Brain microvascular endothelial cell (primary cell): ENCODE measurements at regions not wholly inside any gene's neighbourhood (a gene's known extent, or its start where the extent isn't known, plus 50 kb on each side); places are given as distances from the start of the nearest gene placed in this dataset.

Source experiments
- DNase-seq: peaks from one replicate; pipeline ENCODE4 v3.0.0-alpha.2; 2020
- H3K27ac ChIP-seq: fragments of 250-450 bp; sonication (Bioruptor Pico); 2 replicates; pipeline ENCODE4 v1.5.1; 2020; ENCODE audit warnings: mild to moderate bottlenecking, moderate library complexity
- H3K27me3 ChIP-seq: fragments of 250-450 bp; sonication (Bioruptor Pico); replicated peaks from 2 replicates; pipeline ENCODE4 v1.5.1; 2020; ENCODE audit warnings: mild to moderate bottlenecking
- H3K36me3 ChIP-seq: fragments of 250-450 bp; sonication (Bioruptor Pico); replicated peaks from 2 replicates; pipeline ENCODE4 v1.5.1; 2020; ENCODE audit warnings: mild to moderate bottlenecking
- H3K4me3 ChIP-seq: 2 replicates; pipeline ENCODE4 v1.5.1; 2011; ENCODE audit warnings: low read depth, mild to moderate bottlenecking, control low read depth, low read length, moderate library complexity
- in situ Hi-C: cut with HindIII; loops from 2 replicates; pipeline ENCODE4 v1.10.0; 2017; ENCODE audit warnings: low sequenced_read_pairs, low pct_ligation_motif_present
- TF ChIP-seq, protein P1 (sequence below): IDR thresholded peaks from 2 replicates; pipeline ENCODE4 v1.5.1; 2011; ENCODE audit warnings: low read depth, mild to moderate bottlenecking, moderate library complexity, low read length, control low read depth, inconsistent platforms; ENCODE audit errors: missing control alignments

DNA sequence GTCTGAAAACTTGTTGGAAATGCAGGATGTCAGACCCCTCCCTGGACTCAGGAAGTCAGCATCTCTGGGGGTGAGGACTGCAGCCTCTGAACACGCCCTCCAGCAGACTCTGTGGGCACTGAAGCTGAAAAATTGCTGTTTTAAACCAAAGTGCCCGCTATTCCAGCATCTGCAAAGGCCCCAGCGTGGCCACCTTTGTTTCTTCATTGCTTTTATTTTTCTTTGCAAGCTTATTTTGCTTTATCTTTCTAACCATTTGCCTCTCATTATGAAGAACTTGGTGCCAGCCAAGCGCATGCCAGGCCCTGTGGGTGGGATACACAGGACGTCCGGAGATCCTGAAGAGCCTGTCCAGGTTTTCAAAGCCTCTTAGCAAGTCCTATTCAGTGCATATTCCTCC is 203.9 kb upstream of the CST7 start:
- in situ Hi-C loops, result no loop called here
- DNase-seq, result no peak
- TF ChIP-seq, protein P1, sequence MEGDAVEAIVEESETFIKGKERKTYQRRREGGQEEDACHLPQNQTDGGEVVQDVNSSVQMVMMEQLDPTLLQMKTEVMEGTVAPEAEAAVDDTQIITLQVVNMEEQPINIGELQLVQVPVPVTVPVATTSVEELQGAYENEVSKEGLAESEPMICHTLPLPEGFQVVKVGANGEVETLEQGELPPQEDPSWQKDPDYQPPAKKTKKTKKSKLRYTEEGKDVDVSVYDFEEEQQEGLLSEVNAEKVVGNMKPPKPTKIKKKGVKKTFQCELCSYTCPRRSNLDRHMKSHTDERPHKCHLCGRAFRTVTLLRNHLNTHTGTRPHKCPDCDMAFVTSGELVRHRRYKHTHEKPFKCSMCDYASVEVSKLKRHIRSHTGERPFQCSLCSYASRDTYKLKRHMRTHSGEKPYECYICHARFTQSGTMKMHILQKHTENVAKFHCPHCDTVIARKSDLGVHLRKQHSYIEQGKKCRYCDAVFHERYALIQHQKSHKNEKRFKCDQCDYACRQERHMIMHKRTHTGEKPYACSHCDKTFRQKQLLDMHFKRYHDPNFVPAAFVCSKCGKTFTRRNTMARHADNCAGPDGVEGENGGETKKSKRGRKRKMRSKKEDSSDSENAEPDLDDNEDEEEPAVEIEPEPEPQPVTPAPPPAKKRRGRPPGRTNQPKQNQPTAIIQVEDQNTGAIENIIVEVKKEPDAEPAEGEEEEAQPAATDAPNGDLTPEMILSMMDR, result no peak
- H3K27me3 ChIP-seq, result no peaks in the 10 kb centered on the region
- H3K27ac ChIP-seq, result no peak overlapping the region
- H3K4me3 ChIP-seq, result no peak overlapping the region
- H3K36me3 ChIP-seq, result no peaks in the 10 kb centered on the region

DNA sequence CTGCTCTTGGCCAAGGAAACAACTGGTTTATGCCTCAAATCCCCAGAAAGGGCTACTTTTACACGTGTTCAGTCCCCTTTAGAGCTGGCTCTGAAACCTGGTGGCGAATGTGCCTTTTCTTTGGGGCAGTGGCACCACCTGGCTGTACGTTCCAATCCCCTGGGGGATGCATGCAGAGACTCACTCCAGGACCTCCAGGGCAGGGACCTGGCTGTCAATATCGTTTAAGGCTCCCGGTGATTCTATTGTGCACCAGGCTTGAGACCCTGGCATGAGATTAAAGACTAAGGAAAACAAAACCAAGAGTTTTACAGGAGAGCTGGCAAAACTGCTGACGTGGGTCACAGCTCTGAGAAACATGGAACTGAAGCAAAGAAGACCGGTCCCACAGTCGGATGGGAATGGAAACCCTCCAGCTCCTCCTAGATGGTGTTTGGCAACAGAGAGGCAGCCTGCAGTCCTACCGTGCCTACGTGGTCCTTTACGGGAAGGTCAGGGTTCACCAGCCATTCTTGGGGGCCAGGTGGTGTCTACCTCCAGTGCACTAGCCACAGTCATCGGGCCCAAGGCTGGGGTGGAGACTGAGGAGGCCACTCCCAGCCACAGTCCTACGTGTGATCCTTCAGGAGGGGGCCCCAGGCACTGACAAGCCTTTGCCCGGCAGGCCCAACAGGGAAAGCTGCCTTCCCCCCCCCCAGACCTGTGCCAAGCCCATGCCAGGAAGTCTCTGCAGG is 203.3 kb upstream of the CST7 start:
- Histone ChIP-seq H3K27ac (no peak overlapping the region), H3K36me3 (no peaks in the 10 kb centered on the region), H3K4me3 (no peak overlapping the region), H3K27me3 (no peaks in the 10 kb centered on the region)
- TF ChIP-seq, protein P1, result no peak
- in situ Hi-C loops, result no loop called here
- DNase-seq, result no peak

- Histone ChIP-seq H3K4me3 (no peak overlapping the region), H3K27me3 (no peaks in the 10 kb centered on the region), H3K27ac (no peak overlapping the region), H3K36me3 (no peaks in the 10 kb centered on the region)
- in situ Hi-C loops, result no loop called here
- DNase-seq, result no peak
- TF ChIP-seq, protein P1, result no peak
These were observed 202.8 kb upstream of the CST7 start for GRCh38 chr20:24746351-24746685.

DNA sequence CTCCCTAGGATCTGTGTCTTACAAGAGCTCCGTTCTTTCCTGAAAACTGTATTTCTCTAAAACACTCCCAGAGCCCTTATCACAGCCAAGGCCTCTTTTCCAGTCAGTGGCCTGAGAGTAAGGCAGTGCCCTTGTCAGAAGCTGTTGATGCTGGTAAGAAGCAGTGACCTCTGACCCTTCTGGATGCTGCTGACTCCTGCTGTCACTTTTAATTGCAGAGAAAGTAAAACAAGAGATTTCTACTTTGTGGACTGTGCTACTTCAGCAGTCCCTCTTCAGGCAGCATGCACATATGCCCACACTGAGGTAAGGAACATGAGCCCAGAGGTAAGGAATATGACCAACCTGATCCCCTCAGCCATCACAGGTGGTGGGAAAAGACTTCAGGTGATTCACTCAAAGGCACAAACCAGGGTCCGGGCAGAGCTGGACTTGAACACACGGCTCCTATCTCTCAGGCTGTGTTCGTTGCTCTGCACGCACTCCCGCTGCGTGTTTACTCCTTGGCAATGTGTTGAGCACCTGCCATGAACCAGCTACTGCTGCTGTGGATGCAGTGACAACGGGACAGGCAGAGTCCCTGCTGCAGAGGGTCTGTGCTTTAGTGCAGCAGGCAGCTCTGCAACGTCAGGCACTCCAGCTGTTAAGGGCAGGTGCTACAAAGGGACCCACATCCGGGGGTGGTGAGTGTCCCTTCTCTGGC is 201.9 kb upstream of the CST7 start:
- no peaks in the 10 kb centered on the region for H3K36me3 ChIP-seq
- H3K27ac ChIP-seq, result no peak overlapping the region
- no peak overlapping the region for H3K4me3 ChIP-seq
- TF ChIP-seq, protein P1, result no peak
- no peak for DNase-seq
- in situ Hi-C loops, result no loop called here
- H3K27me3 ChIP-seq, result no peaks in the 10 kb centered on the region

- in situ Hi-C loops, result no loop called here
- H3K4me3 ChIP-seq, result no peak overlapping the region
- TF ChIP-seq, protein P1, result no peak
- no peaks in the 10 kb centered on the region for H3K36me3 ChIP-seq
- H3K27ac ChIP-seq, result no peak overlapping the region
- no peaks in the 10 kb centered on the region for H3K27me3 ChIP-seq
- no peak for DNase-seq
These were observed 201.0 kb upstream of the CST7 start for GRCh38 chr20:24747881-24748595.
